ENCODE measurements at regions not wholly inside any gene's neighbourhood (a gene's known extent, or its start where the extent isn't known, plus 50 kb on each side); places are given as distances from the start of the nearest gene placed in this dataset.

DNA sequence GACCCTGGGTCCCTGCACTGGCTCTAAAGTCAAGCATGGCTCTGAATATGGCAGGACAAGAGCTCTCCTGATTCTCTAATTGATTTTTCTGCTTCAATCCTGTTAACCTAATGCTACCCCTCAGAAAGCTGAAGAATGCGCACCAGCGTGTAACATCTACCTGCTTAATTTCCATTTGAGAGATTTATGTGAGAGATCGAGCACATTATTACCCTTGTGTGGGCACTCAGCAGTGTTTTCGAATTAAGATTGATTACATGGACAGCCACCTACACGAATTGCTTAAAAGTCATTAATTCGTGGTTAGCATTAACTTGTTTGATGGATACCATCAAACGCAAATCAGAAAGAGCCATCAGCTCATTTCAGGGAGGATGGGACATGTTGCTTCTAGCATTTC is 88.7 kb upstream of the PLPP4 start:
- no peak for DNase-seq
- no peaks in the 10 kb centered on the region for H3K9me3 Mint-ChIP-seq
- WGBS, 2 experiments (ENCODE audit: insufficient coverage in 1 of 2, insufficient read length in 1 of 2), result 89% methylated on average over 7 of the region's 7 CpGs

DNA sequence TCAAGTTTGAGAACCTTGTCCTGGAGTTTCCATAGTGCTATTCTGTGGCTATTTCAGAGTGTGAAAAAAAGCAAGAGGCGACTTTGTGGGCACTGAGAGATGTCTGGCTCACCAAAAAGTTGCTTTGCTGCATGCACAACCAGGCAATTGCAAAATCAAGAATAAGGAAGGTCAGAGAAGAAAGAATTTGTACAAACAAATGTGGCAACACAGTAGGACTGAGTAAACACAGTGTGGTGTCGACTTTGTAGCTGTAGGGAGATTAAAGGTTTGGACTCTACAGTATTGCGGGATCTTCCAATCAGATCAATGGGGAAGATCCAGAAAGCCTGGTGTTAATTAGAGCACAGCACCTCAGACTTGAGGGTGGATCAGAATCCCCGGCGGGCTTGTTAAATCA is 88.1 kb upstream of the PLPP4 start:
- Histone ChIP-seq H3K9me3 (ENCODE audit: control insufficient read depth, low read length) (no peaks in the 10 kb centered on the region), H3K4me3 (ENCODE audit: low read length) (no peak overlapping the region), H3K36me3 (ENCODE audit: control insufficient read depth, insufficient read depth, low read length) (no peaks in the 10 kb centered on the region), H3K4me1 (ENCODE audit: control insufficient read depth, insufficient read depth, low read length) (no peaks in the 10 kb centered on the region), H3K27me3 (ENCODE audit: control insufficient read depth, insufficient read depth, low read length, poor library complexity, severe bottlenecking) (no peaks in the 10 kb centered on the region), H3K27ac (ENCODE audit: low read depth, low read length) (no peak overlapping the region), H3K9ac (ENCODE audit: extremely low read depth, low read length, poor library complexity, severe bottlenecking) (no peak overlapping the region)
- 73 to 75% methylated on average over 4 to 5 of the region's 5 CpGs for WGBS, 2 experiments (ENCODE audit: insufficient coverage in 1 of 2, insufficient read length in 1 of 2)
- no peak for DNase-seq
- Mint-ChIP-seq H3K4me1 (peaks cover 4% of the 10 kb centered on the region), H3K9me3 (no peaks in the 10 kb centered on the region), H3K27ac (no peak overlapping the region), H3K36me3 (ENCODE audit: low read depth) (no peaks in the 10 kb centered on the region), H3K4me3 (no peak overlapping the region), H3K27me3 (ENCODE audit: insufficient read depth) (peaks cover 4% of the 10 kb centered on the region)
- TF ChIP-seq, protein P1, sequence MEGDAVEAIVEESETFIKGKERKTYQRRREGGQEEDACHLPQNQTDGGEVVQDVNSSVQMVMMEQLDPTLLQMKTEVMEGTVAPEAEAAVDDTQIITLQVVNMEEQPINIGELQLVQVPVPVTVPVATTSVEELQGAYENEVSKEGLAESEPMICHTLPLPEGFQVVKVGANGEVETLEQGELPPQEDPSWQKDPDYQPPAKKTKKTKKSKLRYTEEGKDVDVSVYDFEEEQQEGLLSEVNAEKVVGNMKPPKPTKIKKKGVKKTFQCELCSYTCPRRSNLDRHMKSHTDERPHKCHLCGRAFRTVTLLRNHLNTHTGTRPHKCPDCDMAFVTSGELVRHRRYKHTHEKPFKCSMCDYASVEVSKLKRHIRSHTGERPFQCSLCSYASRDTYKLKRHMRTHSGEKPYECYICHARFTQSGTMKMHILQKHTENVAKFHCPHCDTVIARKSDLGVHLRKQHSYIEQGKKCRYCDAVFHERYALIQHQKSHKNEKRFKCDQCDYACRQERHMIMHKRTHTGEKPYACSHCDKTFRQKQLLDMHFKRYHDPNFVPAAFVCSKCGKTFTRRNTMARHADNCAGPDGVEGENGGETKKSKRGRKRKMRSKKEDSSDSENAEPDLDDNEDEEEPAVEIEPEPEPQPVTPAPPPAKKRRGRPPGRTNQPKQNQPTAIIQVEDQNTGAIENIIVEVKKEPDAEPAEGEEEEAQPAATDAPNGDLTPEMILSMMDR (conservative IDR thresholded peaks at IDR 0.05), result no peak

More for the DNA sequence above, 88.7 kb upstream of the PLPP4 start:
- H3K9ac ChIP-seq (ENCODE audit: extremely low read depth, low read length, poor library complexity, severe bottlenecking), result no peak overlapping the region
- TF ChIP-seq, protein P1 (conservative IDR thresholded peaks at IDR 0.05), result no peak
- H3K4me3 Mint-ChIP-seq, result no peak overlapping the region
- H3K9me3 ChIP-seq (ENCODE audit: control insufficient read depth, low read length), result no peaks in the 10 kb centered on the region
- H3K4me1 Mint-ChIP-seq, result peaks cover 4% of the 10 kb centered on the region
- no peaks in the 10 kb centered on the region for H3K36me3 ChIP-seq (ENCODE audit: control insufficient read depth, insufficient read depth, low read length)
- no peak overlapping the region for H3K27ac ChIP-seq (ENCODE audit: low read depth, low read length)
- no peaks in the 10 kb centered on the region for H3K4me1 ChIP-seq (ENCODE audit: control insufficient read depth, insufficient read depth, low read length)
- no peaks in the 10 kb centered on the region for H3K27me3 ChIP-seq (ENCODE audit: control insufficient read depth, insufficient read depth, low read length, poor library complexity, severe bottlenecking)
- H3K4me3 ChIP-seq (ENCODE audit: low read length), result no peak overlapping the region
- no peak overlapping the region for H3K27ac Mint-ChIP-seq
- H3K27me3 Mint-ChIP-seq (ENCODE audit: insufficient read depth), result peaks cover 4% of the 10 kb centered on the region
- H3K36me3 Mint-ChIP-seq (ENCODE audit: low read depth), result no peaks in the 10 kb centered on the region

DNA sequence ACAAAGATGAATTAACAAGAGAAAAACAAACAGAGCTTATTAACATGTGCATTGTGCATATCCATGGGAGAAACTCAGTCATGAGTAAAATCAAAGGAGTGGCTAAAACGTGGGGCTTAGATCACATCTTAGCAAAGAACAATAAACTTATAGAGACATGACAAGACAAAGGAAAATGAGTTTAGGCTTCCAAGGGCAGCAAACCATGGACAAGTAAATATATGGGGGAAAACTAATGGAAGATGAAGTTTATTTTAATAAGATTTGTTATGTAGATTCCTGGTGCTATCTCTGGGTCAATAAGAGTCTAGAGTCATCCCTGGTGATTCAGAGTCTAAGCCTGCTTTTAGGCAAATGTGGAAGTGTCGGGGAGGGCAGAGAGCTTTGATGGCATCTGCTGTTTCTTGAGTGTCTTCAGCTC is 87.2 kb upstream of the PLPP4 start:
- Mint-ChIP-seq H3K27ac (no peak overlapping the region), H3K27me3 (ENCODE audit: insufficient read depth) (peaks cover 4% of the 10 kb centered on the region), H3K4me1 (peaks cover 4% of the 10 kb centered on the region), H3K36me3 (ENCODE audit: low read depth) (no peaks in the 10 kb centered on the region), H3K4me3 (no peak overlapping the region), H3K9me3 (no peaks in the 10 kb centered on the region)
- Histone ChIP-seq H3K9ac (ENCODE audit: extremely low read depth, low read length, poor library complexity, severe bottlenecking) (no peak overlapping the region), H3K27ac (ENCODE audit: low read depth, low read length) (peak overlapping the region; percentile 16), H3K4me1 (ENCODE audit: control insufficient read depth, insufficient read depth, low read length) (no peaks in the 10 kb centered on the region), H3K36me3 (ENCODE audit: control insufficient read depth, insufficient read depth, low read length) (no peaks in the 10 kb centered on the region), H3K9me3 (ENCODE audit: control insufficient read depth, low read length) (no peaks in the 10 kb centered on the region), H3K4me3 (ENCODE audit: low read length) (no peak overlapping the region), H3K27me3 (ENCODE audit: control insufficient read depth, insufficient read depth, low read length, poor library complexity, severe bottlenecking) (no peaks in the 10 kb centered on the region)
- no peak for DNase-seq
- TF ChIP-seq, protein P1 (conservative IDR thresholded peaks at IDR 0.05), result no peak
- 74 to 84% methylated on average over 2 of the region's 2 CpGs for WGBS, 2 experiments (ENCODE audit: insufficient coverage in 1 of 2, insufficient read length in 1 of 2)
